PC-3 (cell line): ENCODE measurements at regions not wholly inside any gene's neighbourhood (a gene's known extent, or its start where the extent isn't known, plus 50 kb on each side); places are given as distances from the start of the nearest gene placed in this dataset.
"Not testable (repeated sequence)": the region's sequence is repeated elsewhere in the genome, so short reads cannot be mapped to it uniquely, and the experiment has no call there.

Experiments used
- EZH2 ChIP-seq: fragments of 300-600 bp; sonication (generic); IDR thresholded peaks from one replicate; pipeline ENCODE4 v1.6.1; 2017; ENCODE audit warnings: antibody characterized with exemption, mild to moderate bottlenecking, low read length; ENCODE audit not compliant: unreplicated experiment
- TF ChIP-seq, protein P1 (sequence below): fragments of 300-600 bp; sonication (generic); conservative IDR thresholded peaks from 2 replicates; pipeline ENCODE4 v1.5.1; 2017; ENCODE audit warnings: antibody characterized with exemption, low read depth, mild to moderate bottlenecking, low read length

DNA sequence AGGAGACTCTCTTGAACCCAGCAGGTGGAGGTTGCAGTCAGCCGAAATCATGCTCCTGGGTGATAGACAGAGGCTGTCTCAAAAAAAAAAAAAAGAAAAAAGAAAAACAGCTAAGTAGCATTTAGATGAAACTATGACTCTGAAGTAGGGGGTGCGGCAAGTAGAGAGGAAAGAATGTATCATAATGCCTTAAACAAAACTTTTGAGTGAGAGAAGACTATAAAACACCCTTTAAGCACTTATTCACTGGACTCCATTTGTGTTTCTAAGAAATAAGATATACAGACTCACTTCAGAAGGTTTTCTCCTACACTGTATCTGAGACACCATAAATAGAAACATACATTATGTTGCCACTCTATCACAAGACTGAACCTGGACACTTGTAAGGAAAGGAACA, 78.9 kb upstream of the NBPF20 start:
- TF ChIP-seq, protein P1, sequence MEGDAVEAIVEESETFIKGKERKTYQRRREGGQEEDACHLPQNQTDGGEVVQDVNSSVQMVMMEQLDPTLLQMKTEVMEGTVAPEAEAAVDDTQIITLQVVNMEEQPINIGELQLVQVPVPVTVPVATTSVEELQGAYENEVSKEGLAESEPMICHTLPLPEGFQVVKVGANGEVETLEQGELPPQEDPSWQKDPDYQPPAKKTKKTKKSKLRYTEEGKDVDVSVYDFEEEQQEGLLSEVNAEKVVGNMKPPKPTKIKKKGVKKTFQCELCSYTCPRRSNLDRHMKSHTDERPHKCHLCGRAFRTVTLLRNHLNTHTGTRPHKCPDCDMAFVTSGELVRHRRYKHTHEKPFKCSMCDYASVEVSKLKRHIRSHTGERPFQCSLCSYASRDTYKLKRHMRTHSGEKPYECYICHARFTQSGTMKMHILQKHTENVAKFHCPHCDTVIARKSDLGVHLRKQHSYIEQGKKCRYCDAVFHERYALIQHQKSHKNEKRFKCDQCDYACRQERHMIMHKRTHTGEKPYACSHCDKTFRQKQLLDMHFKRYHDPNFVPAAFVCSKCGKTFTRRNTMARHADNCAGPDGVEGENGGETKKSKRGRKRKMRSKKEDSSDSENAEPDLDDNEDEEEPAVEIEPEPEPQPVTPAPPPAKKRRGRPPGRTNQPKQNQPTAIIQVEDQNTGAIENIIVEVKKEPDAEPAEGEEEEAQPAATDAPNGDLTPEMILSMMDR: not testable (repeated sequence)
- TF ChIP-seq EZH2: not testable (repeated sequence)
